DMS 273 treated with DMSO at 0.1 percent for 48 hours (cell line): ENCODE measurements at regions not wholly inside any gene's neighbourhood (a gene's known extent, or its start where the extent isn't known, plus 50 kb on each side); places are given as distances from the start of the nearest gene placed in this dataset.

Source experiments
- DNase-seq: peaks from one replicate; lab custom pipeline; 2025; lab: John Stamatoyannopoulos, UW

GRCh38 chr2:120440521-120441350 is 94.8 kb downstream of the INHBB start:
- DNase-seq = no peak

GRCh38 chr2:120441351-120441700 is 95.4 kb downstream of the INHBB start:
- DNase-seq = no peak

GRCh38 chr2:120441744-120442471 is 96.0 kb downstream of the INHBB start:
- DNase-seq = no peak

GRCh38 chr2:120442541-120442922 is 96.6 kb downstream of the INHBB start:
- DNase-seq = no peak

GRCh38 chr2:120442923-120443571 is 97.1 kb downstream of the INHBB start:
- no peak for DNase-seq

GRCh38 chr2:120443946-120444345 is 98.0 kb downstream of the INHBB start:
- DNase-seq = no peak

GRCh38 chr2:120444691-120445240 is 98.8 kb downstream of the INHBB start:
- no peak for DNase-seq

- DNase-seq = no peak
Observed at GRCh38 chr2:120445449-120446143, 99.7 kb downstream of the INHBB start.

GRCh38 chr2:120446236-120447126 is 100.5 kb downstream of the INHBB start:
- DNase-seq = no peak

- DNase-seq = no peak
Observed at GRCh38 chr2:120447127-120447785, 101.3 kb downstream of the INHBB start.

GRCh38 chr2:120448436-120448835 is 102.5 kb downstream of the INHBB start:
- no peak for DNase-seq

- no peak for DNase-seq
Observed at GRCh38 chr2:120448961-120449810, 103.2 kb downstream of the INHBB start.

- no peak for DNase-seq
Observed at GRCh38 chr2:120450196-120450820, 104.4 kb downstream of the INHBB start.

- DNase-seq = no peak
Observed at GRCh38 chr2:120451334-120451733, 105.4 kb downstream of the INHBB start.

- no peak for DNase-seq
Observed at GRCh38 chr2:120452131-120452530, 106.2 kb downstream of the INHBB start.

- DNase-seq = no peak
Observed at GRCh38 chr2:120452945-120453634, 107.2 kb downstream of the INHBB start.

- DNase-seq = no peak
Observed at GRCh38 chr2:120453635-120453998, 107.7 kb downstream of the INHBB start.

- DNase-seq = no peak
Observed at GRCh38 chr2:120454654-120455385, 108.9 kb downstream of the INHBB start.
